Natural killer cell treated with Interleukin-12 subunit alpha and Interleukin-12 subunit beta and Interleukin-15 and Interleukin-18, amount 100 ng/mL, for 72 hours (primary cell): ENCODE measurements at regions not wholly inside any gene's neighbourhood (a gene's known extent, or its start where the extent isn't known, plus 50 kb on each side); places are given as distances from the start of the nearest gene placed in this dataset.

Experiments
- ATAC-seq, 2 donors: fragments of 150-1000 bp; cut with Tn5 transposase in 1 of 2; sonication (Bioruptor Pico), chemical (Tn5 transposase) in 1 of 2; 2 replicates each; pipeline ENCODE4 v1.10.0; 2021
- DNase-seq: peaks from one replicate; pipeline ENCODE4 v3.0.0; 2022; ENCODE audit warnings: low spot score
- H3K27ac Mint-ChIP-seq, 2 donors: 1 replicate in 1 of 2; 2 replicates in 1 of 2; pipeline ENCODE4 v1.8.0; 2022; ENCODE audit warnings: mixed read lengths in 2 of 2, mild to moderate bottlenecking in 1 of 2, moderate library complexity in 1 of 2
- H3K27me3 Mint-ChIP-seq, 2 donors: 1 replicate in 1 of 2; 2 replicates in 1 of 2; pipeline ENCODE4 v1.8.0; 2022; ENCODE audit warnings: mixed read lengths in 2 of 2
- H3K36me3 Mint-ChIP-seq: one replicate; pipeline ENCODE4 v1.8.0; 2022; ENCODE audit warnings: mixed read lengths
- H3K4me1 Mint-ChIP-seq, 2 donors: 1 replicate in 1 of 2; 2 replicates in 1 of 2; pipeline ENCODE4 v1.8.0; 2022; ENCODE audit warnings: low read depth in 2 of 2, mixed read lengths in 2 of 2, mild to moderate bottlenecking in 1 of 2
- H3K4me3 Mint-ChIP-seq: one replicate; pipeline ENCODE4 v1.8.0; 2022; ENCODE audit warnings: mixed read lengths
- H3K9me3 Mint-ChIP-seq: 2 replicates; pipeline ENCODE4 v1.8.0; 2022; ENCODE audit warnings: mixed read lengths

DNA sequence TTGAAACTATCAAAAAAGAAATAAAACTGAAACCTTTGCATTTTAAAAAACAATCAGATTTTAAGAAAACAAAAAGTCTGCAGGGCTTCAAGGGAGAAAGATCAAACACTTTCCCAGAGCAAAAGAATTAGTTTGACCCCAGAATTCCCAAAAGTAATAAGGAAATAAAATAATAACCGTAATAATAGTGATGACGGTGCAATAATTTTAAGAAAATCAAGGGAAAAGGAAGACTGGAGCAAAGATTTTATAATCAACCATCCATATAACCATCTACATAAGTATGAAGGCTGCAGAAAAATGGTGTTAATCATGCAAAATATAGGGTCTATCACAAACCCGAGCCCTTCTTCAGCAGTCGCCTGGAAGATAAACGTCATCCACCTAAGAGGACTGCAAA is 634.8 kb downstream of the GALR1 start:
- ATAC-seq: no peak
- H3K4me1 Mint-ChIP-seq: no peaks in the 10 kb centered on the region
- H3K9me3 Mint-ChIP-seq: no peaks in the 10 kb centered on the region
- H3K27ac Mint-ChIP-seq: no peak overlapping the region
- H3K36me3 Mint-ChIP-seq: no peaks in the 10 kb centered on the region
- no peak for DNase-seq
- peaks cover 24 to 49% of the 10 kb centered on the region in 2 donors for H3K27me3 Mint-ChIP-seq
- no peak overlapping the region for H3K4me3 Mint-ChIP-seq

GRCh38 chr18:77894060-77894459 is 644.4 kb downstream of the GALR1 start:
- DNase-seq (no peak), ATAC-seq (no peak)
- Mint-ChIP-seq H3K36me3 (no peaks in the 10 kb centered on the region), H3K9me3 (no peaks in the 10 kb centered on the region), H3K27me3 (peaks cover 19 to 40% of the 10 kb centered on the region in 2 donors), H3K4me3 (no peak overlapping the region), H3K27ac (no peak overlapping the region), H3K4me1 (no peaks in the 10 kb centered on the region)

GRCh38 chr18:77895250-77895649 is 645.6 kb downstream of the GALR1 start:
- Mint-ChIP-seq H3K9me3 (no peaks in the 10 kb centered on the region), H3K36me3 (no peaks in the 10 kb centered on the region)
- ATAC-seq: no peak

GRCh38 chr18:77896586-77897252 is 647.1 kb downstream of the GALR1 start:
- Mint-ChIP-seq H3K9me3 (no peaks in the 10 kb centered on the region), H3K4me1 (peaks cover 7 to 9% of the 10 kb centered on the region in 2 donors), H3K27me3 (peaks cover 21 to 41% of the 10 kb centered on the region in 2 donors), H3K4me3 (no peak overlapping the region), H3K27ac (no peak overlapping the region), H3K36me3 (no peaks in the 10 kb centered on the region)
- ATAC-seq (no peak), DNase-seq (no peak)

More at GRCh38 chr18:77895250-77895649, 645.6 kb downstream of the GALR1 start:
- no peak overlapping the region for H3K27ac Mint-ChIP-seq
- peaks cover 0 to 5% of the 10 kb centered on the region in 2 donors for H3K4me1 Mint-ChIP-seq
- H3K4me3 Mint-ChIP-seq: no peak overlapping the region
- peaks cover 23 to 41% of the 10 kb centered on the region in 2 donors for H3K27me3 Mint-ChIP-seq
- no peak for DNase-seq

DNA sequence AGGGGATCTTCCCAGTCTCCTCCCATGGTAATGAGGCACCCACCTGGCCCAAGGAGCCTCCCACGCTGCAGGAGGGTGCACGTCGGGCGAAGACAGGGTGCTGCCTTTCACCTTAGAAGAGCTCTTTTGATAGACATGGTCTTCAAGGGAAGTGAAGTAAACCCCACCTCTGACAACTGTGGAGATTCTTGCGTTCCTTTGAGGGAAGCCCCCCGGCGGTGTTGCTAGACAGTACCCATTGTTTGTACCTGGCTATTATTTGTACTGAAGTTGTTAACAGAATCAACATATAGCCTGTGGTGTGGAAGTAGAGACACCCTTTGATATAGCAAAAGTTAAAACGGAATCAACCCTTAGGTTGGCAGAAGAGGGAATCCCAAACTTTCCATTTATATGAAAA is 648.0 kb downstream of the GALR1 start:
- H3K27me3 Mint-ChIP-seq: peaks cover 20 to 40% of the 10 kb centered on the region in 2 donors
- no peak overlapping the region for H3K27ac Mint-ChIP-seq
- no peaks in the 10 kb centered on the region for H3K9me3 Mint-ChIP-seq
- H3K36me3 Mint-ChIP-seq: no peaks in the 10 kb centered on the region
- peaks cover 9% of the 10 kb centered on the region in 2 donors for H3K4me1 Mint-ChIP-seq
- H3K4me3 Mint-ChIP-seq: no peak overlapping the region
- ATAC-seq (no peak), DNase-seq (no peak)

GRCh38 chr18:77899972-77900754 is 650.5 kb downstream of the GALR1 start:
- Mint-ChIP-seq H3K4me1 (peaks cover 9% of the 10 kb centered on the region in 2 donors), H3K27me3 (peaks cover 18 to 28% of the 10 kb centered on the region in 2 donors)
- DNase-seq: peak; percentile 76

GRCh38 chr18:77905011-77905410 is 655.4 kb downstream of the GALR1 start:
- Mint-ChIP-seq H3K4me3 (no peak overlapping the region), H3K4me1 (peaks cover 4 to 9% of the 10 kb centered on the region in 2 donors), H3K36me3 (no peaks in the 10 kb centered on the region), H3K27ac (no peak overlapping the region), H3K27me3 (peaks cover 15 to 16% of the 10 kb centered on the region in 2 donors), H3K9me3 (no peaks in the 10 kb centered on the region)
- ATAC-seq (no peak), DNase-seq (no peak)

More at GRCh38 chr18:77899972-77900754, 650.5 kb downstream of the GALR1 start:
- Mint-ChIP-seq H3K36me3 (no peaks in the 10 kb centered on the region), H3K4me3 (peak overlapping the region; percentile 43), H3K9me3 (no peaks in the 10 kb centered on the region), H3K27ac (no peak overlapping the region)
- peak; percentile 96 to 97 for ATAC-seq

DNA sequence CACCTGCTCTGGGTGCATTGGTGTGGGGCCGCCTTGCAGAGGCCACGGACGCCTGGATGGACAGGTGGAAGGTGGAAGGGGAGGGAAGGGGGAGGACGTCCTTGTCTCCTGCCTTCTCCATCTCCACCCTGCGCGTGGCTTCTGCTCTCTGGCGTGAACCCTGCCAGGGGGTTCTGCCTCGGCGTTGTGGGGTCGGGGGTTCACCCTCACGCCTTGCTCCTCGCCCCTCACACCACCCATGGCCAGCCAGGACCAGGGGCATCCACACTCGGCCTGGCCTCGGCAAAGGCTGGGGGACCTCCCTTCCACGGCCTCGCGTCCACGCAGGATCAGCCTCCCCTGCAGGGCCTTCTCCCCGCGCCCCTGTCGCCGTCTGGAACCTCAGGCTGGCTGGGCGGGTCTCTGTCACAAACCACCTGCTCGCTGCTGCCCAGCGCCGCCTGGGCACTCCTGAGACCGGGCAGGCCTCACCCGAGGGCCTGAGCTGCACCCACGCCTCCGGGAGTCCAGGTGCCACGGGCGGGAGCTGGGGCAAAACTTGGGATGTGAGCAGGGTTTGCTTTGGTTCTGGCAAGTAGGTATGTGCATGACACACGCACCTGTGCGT is 655.9 kb downstream of the GALR1 start:
- H3K27me3 Mint-ChIP-seq: peaks cover 16% of the 10 kb centered on the region in 2 donors
- H3K27ac Mint-ChIP-seq: no peak overlapping the region
- H3K36me3 Mint-ChIP-seq: no peaks in the 10 kb centered on the region
- peaks cover 4 to 9% of the 10 kb centered on the region in 2 donors for H3K4me1 Mint-ChIP-seq
- no peaks in the 10 kb centered on the region for H3K9me3 Mint-ChIP-seq
- no peak overlapping the region for H3K4me3 Mint-ChIP-seq
- ATAC-seq (peak in 1 of 2 donors; percentile 41), DNase-seq (no peak)

DNA sequence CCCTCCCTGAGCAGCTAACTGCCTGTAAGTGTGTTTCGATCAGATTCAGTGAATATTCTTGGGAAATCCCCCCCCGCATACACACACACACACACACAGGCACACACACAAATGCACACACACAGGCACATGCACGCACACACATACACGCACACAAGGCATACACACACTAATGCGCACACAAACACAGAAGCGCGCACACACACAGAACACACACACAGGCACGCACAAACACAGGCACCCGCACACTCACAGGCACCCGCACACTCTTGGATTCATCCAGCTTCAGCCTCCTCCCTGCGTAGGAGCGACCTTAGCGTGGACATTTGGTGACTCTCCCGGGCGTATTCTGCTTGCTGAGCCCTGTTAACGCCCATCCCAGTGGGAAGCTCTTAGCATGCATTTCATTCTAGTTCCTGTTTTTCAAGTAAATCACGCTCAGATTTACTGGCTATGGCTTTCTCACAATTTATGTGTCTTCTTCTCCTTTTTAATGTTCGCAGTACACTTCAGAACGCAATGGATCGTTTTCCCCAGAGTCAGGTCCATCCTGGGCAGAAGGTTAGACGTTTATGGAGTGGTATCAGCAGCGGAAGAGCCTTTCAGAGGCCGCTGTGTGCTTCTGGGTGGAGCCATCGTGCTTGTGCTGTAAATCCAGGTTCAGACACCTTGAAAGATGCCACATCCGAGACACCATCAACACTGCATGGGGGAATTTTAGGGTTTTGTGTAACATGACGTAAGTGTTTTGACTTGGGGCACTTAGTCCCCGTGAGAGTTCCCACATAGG is 656.6 kb downstream of the GALR1 start:
- H3K9me3 Mint-ChIP-seq: no peaks in the 10 kb centered on the region
- H3K27ac Mint-ChIP-seq: no peak overlapping the region
- H3K36me3 Mint-ChIP-seq: no peaks in the 10 kb centered on the region
- no peak overlapping the region for H3K4me3 Mint-ChIP-seq
- DNase-seq (no peak), ATAC-seq (no peak)
- H3K27me3 Mint-ChIP-seq: peaks cover 22 to 23% of the 10 kb centered on the region in 2 donors
- H3K4me1 Mint-ChIP-seq: peaks cover 0 to 6% of the 10 kb centered on the region in 2 donors

- peaks cover 22 to 28% of the 10 kb centered on the region in 2 donors for H3K27me3 Mint-ChIP-seq
- no peak overlapping the region for H3K27ac Mint-ChIP-seq
- no peak overlapping the region for H3K4me3 Mint-ChIP-seq
- ATAC-seq: no peak
- no peaks in the 10 kb centered on the region for H3K9me3 Mint-ChIP-seq
- H3K36me3 Mint-ChIP-seq: no peaks in the 10 kb centered on the region
- no peaks in the 10 kb centered on the region for H3K4me1 Mint-ChIP-seq
- DNase-seq: no peak
These were observed 660.7 kb downstream of the GALR1 start for GRCh38 chr18:77910347-77910746.

DNA sequence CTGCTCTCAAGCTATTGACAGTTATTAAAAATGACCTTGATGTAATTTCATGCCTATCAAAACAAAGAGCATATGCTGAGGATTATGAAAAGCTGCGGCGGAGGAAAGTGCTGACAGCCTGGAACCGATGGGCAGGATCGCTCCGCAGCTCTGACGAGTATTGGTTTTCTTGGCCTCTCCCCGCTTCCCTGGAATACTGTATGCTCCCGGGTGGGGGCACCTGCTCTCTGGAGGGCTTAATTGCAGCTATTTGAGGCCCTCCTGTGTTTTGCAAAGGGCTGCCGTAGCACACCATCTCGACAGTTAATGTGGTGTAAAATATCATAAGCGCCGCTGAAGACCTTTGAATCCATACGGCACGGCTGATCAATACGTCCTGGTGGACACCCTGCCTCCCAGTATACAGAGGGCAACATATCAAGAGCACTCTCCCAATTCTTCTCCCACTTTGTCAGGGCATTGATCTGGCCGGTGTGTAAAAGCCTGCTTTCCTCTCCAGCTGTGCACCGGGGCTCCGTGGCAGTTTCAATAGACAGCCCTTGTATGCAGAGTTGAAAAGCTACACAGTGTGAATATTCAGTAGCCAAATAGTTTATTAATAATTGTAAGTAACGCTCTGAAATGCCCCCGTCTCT is 662.4 kb downstream of the GALR1 start:
- Mint-ChIP-seq H3K27ac (no peak overlapping the region), H3K4me1 (no peaks in the 10 kb centered on the region), H3K9me3 (no peaks in the 10 kb centered on the region), H3K36me3 (no peaks in the 10 kb centered on the region), H3K4me3 (no peak overlapping the region), H3K27me3 (peaks cover 13 to 33% of the 10 kb centered on the region in 2 donors)
- ATAC-seq (peak in 1 of 2 donors; percentile 40), DNase-seq (no peak)

- no peaks in the 10 kb centered on the region for H3K36me3 Mint-ChIP-seq
- no peak overlapping the region for H3K4me3 Mint-ChIP-seq
- ATAC-seq (no peak), DNase-seq (no peak)
- H3K27ac Mint-ChIP-seq: no peak overlapping the region
- peaks cover under 1 to 29% of the 10 kb centered on the region in 2 donors for H3K27me3 Mint-ChIP-seq
- no peaks in the 10 kb centered on the region for H3K4me1 Mint-ChIP-seq
- no peaks in the 10 kb centered on the region for H3K9me3 Mint-ChIP-seq
These were observed 669.1 kb downstream of the GALR1 start for GRCh38 chr18:77918730-77919129.

- ATAC-seq (no peak), DNase-seq (no peak)
- no peaks in the 10 kb centered on the region for H3K9me3 Mint-ChIP-seq
- no peaks in the 10 kb centered on the region for H3K36me3 Mint-ChIP-seq
- H3K27me3 Mint-ChIP-seq: peaks cover 4 to 33% of the 10 kb centered on the region in 2 donors
- H3K27ac Mint-ChIP-seq: no peak overlapping the region
- H3K4me1 Mint-ChIP-seq: no peaks in the 10 kb centered on the region
- H3K4me3 Mint-ChIP-seq: no peak overlapping the region
These were observed 670.3 kb downstream of the GALR1 start for GRCh38 chr18:77919923-77920322.
